ENCODE measurements at regions not wholly inside any gene's neighbourhood (a gene's known extent, or its start where the extent isn't known, plus 50 kb on each side); places are given as distances from the start of the nearest gene placed in this dataset.

DNA sequence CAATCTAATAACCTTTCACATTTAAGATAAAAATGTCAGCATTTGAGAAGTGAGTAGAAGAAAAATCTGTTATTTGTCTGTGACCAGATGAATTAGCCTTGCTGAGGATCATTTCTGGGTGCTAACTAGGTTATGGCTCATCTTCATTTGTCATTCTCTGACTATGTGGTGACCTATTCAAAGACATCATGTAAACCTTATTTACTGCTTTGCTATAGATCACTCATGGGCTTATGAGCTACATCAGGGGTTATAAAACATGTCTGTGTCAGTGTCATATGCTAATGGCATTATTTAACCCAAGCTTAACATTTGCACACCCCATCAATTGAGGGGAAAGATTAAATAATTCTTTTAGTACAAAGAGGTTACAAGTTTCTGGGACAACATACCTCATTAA lies 555.5 kb upstream of the CYLC2 start:
- TF ChIP-seq SIX5 (IDR thresholded peaks at IDR 0.05; ENCODE audit: low read depth, low read length) (no peak), EZH2 (IDR thresholded peaks at IDR 0.05; ENCODE audit: low read depth, low read length, severe bottlenecking) (no peak), CBX5 (IDR thresholded peaks at IDR 0.05; ENCODE audit: low read depth, low read length) (no peak)
- TF ChIP-seq, protein P1, sequence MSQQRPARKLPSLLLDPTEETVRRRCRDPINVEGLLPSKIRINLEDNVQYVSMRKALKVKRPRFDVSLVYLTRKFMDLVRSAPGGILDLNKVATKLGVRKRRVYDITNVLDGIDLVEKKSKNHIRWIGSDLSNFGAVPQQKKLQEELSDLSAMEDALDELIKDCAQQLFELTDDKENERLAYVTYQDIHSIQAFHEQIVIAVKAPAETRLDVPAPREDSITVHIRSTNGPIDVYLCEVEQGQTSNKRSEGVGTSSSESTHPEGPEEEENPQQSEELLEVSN (IDR thresholded peaks at IDR 0.05) = no peak
- Histone ChIP-seq H3K23me2 (ENCODE audit: low read depth, low read length) (no peaks in the 10 kb centered on the region), H2BK20ac (ENCODE audit: low read length) (no peak overlapping the region), H3K27ac (ENCODE audit: low read depth, low read length) (no peak overlapping the region), H3K79me1 (ENCODE audit: low read depth, low read length) (no peaks in the 10 kb centered on the region), H3K9me3 (ENCODE audit: insufficient read depth in 2 of 2, low read depth in 1 of 2, low read length in 1 of 2) (no peaks in the 10 kb centered on the region; a peak in 1 of 4 replicates), H4K20me1 (replicated peaks in 1 of 2; ENCODE audit: control insufficient read depth in 1 of 2, insufficient read depth in 2 of 2, low read length in 2 of 2) (no peaks in the 10 kb centered on the region), H3K4me2 (ENCODE audit: insufficient read depth in 1 of 2, low read depth in 2 of 2, low read length in 2 of 2) (no peak overlapping the region), H3K79me2 (ENCODE audit: control insufficient read depth in 1 of 2, insufficient read depth in 2 of 2, low read length in 2 of 2) (no peaks in the 10 kb centered on the region), H3K4ac (replicated peaks; ENCODE audit: insufficient read length, low read depth, low read length) (no peak overlapping the region), H4K91ac (replicated peaks; ENCODE audit: insufficient read length, low read length) (no peak overlapping the region), H4K8ac (ENCODE audit: extremely low read depth, insufficient read depth, low read length) (no peak overlapping the region), H3K23ac (ENCODE audit: insufficient read length) (no peak overlapping the region), H3K36me3 (ENCODE audit: control insufficient read depth in 2 of 4, insufficient read depth in 4 of 4, low read length in 3 of 4) (no peaks in the 10 kb centered on the region), H3K56ac (replicated peaks; ENCODE audit: insufficient read length, low read depth, low read length) (no peak overlapping the region), H4K5ac (ENCODE audit: insufficient read length, low read depth, low read length) (no peak overlapping the region), H3K18ac (ENCODE audit: extremely low read depth, low read length) (no peak overlapping the region), H3K9ac (replicated peaks in 1 of 4; ENCODE audit: extremely low read depth in 1 of 4, low read depth in 3 of 4, low read length in 3 of 4) (no peak overlapping the region), H2AFZ (ENCODE audit: low read length) (no peak overlapping the region), H2BK5ac (ENCODE audit: low read depth, low read length) (no peak overlapping the region), H3K4me1 (replicated peaks in 1 of 4; ENCODE audit: control insufficient read depth in 3 of 4, insufficient read depth in 4 of 4, low read length in 3 of 4) (no peaks in the 10 kb centered on the region), H3K14ac (ENCODE audit: insufficient read length) (no peak overlapping the region), H2BK15ac (ENCODE audit: low read length) (no peak overlapping the region), H3K4me3 (ENCODE audit: extremely low read depth in 1 of 4, insufficient read depth in 2 of 4, low read depth in 3 of 4, low read length in 4 of 4) (no peak overlapping the region), H3K27me3 (replicated peaks in 1 of 4; ENCODE audit: control insufficient read depth in 3 of 4, extremely low read depth in 1 of 4, insufficient read depth in 3 of 4, low read length in 3 of 4) (peaks cover 0 to 9% (median 0%) of the 10 kb centered on the region in 4 experiments; a peak in 2 of 7 replicates), H2AK5ac (ENCODE audit: low read depth, low read length) (no peak overlapping the region), H2BK120ac (replicated peaks; ENCODE audit: low read depth, low read length) (no peak overlapping the region), H2BK12ac (ENCODE audit: low read depth, low read length) (no peak overlapping the region)
- DNase-seq (ENCODE audit: low read depth in 1 of 2, low spot score in 2 of 2) = no peak
- ChIA-PET POLR2A (ENCODE audit: partially characterized antibody) (no interaction called here), CTCF (ENCODE audit: partially characterized antibody) (no interaction called here)
- no peak for FAIRE-seq

Data from H1 (cell line).